Germinal center (tissue), 1 donor: ENCODE measurements at regions not wholly inside any gene's neighbourhood (a gene's known extent, or its start where the extent isn't known, plus 50 kb on each side); places are given as distances from the start of the nearest gene placed in this dataset.
A peak's percentile ranks its signal among the peaks of the same experiment; 100 is the strongest.

Experiments
- DNase-seq: peaks from one replicate; pipeline ENCODE4 v3.0.0; 2012; ENCODE audit warnings: mixed read lengths, low spot score

GRCh38 chr1:98066911-98067310 is 146.1 kb upstream of the DPYD start:
- no peak for DNase-seq

- no peak for DNase-seq
These were observed 138.8 kb upstream of the DPYD start for GRCh38 chr1:98059620-98060019.

GRCh38 chr1:98058676-98059075 is 137.8 kb upstream of the DPYD start:
- no peak for DNase-seq

GRCh38 chr1:98057236-98057910 is 136.5 kb upstream of the DPYD start:
- no peak for DNase-seq

GRCh38 chr1:98056781-98057180 is 135.9 kb upstream of the DPYD start:
- DNase-seq = no peak

- DNase-seq = no peak
These were observed 134.6 kb upstream of the DPYD start for GRCh38 chr1:98055457-98055856.

- DNase-seq = no peak
These were observed 134.0 kb upstream of the DPYD start for GRCh38 chr1:98054786-98055185.

- DNase-seq = no peak
These were observed 133.5 kb upstream of the DPYD start for GRCh38 chr1:98054367-98054701.

- peak; percentile 64 for DNase-seq
These were observed 132.9 kb upstream of the DPYD start for GRCh38 chr1:98053471-98054366.

GRCh38 chr1:98051065-98051675 is 130.3 kb upstream of the DPYD start:
- peak; percentile 29 for DNase-seq

GRCh38 chr1:98049370-98050135 is 128.7 kb upstream of the DPYD start:
- DNase-seq = no peak

GRCh38 chr1:98048751-98049325 is 128.0 kb upstream of the DPYD start:
- DNase-seq = no peak

- peak; percentile 15 for DNase-seq
These were observed 127.4 kb upstream of the DPYD start for GRCh38 chr1:98048244-98048643.

GRCh38 chr1:98047171-98047570 is 126.3 kb upstream of the DPYD start:
- DNase-seq = no peak

GRCh38 chr1:98045767-98046641 is 125.2 kb upstream of the DPYD start:
- no peak for DNase-seq

- DNase-seq = no peak
These were observed 124.5 kb upstream of the DPYD start for GRCh38 chr1:98045211-98045766.

- DNase-seq = no peak
These were observed 123.9 kb upstream of the DPYD start for GRCh38 chr1:98044766-98045165.

GRCh38 chr1:98044071-98044697 is 123.3 kb upstream of the DPYD start:
- DNase-seq = no peak

- DNase-seq = no peak
These were observed 114.8 kb upstream of the DPYD start for GRCh38 chr1:98035602-98036002.

GRCh38 chr1:98034505-98034904 is 113.7 kb upstream of the DPYD start:
- DNase-seq = no peak
